ENCODE measurements at regions not wholly inside any gene's neighbourhood (a gene's known extent, or its start where the extent isn't known, plus 50 kb on each side); places are given as distances from the start of the nearest gene placed in this dataset.

DNA sequence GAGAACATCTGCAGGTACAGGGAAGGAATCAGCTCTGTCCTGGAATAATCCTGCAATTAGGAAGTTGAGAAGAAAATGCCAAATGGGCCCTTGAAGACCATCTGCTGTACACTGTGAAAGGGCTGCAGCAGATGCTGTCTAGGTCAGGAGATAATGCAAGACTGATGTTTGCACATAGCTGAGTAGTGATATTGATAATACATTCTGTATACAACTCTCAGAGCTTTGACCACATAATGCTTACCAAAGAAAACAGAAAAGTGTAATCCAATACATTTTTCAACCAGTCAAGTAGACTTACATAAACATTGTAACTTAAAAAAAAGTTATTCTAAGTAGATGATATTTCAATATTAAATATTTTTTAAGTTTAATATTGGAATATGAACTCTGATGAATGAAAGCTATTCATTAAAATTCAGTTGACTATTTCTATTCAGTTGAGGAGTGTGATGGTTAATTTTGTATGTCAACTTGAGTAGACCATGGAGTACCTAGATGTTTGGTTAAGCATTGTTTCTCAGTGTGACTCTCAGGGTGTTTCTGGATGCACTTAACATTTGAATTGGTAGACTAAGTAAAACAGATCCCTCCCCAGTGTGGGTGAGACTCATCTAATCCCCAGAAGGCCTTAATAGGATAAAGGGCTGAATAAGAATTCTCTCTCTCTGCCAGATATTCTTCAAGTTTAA is 380.1 kb upstream of the PRR16 start:
- no peak for ATAC-seq (ENCODE audit: insufficient read depth, low read depth)
- DNase-seq = no peak
- H3K4me2 ChIP-seq (ENCODE audit: insufficient read depth, low read length) = no peak overlapping the region

DNA sequence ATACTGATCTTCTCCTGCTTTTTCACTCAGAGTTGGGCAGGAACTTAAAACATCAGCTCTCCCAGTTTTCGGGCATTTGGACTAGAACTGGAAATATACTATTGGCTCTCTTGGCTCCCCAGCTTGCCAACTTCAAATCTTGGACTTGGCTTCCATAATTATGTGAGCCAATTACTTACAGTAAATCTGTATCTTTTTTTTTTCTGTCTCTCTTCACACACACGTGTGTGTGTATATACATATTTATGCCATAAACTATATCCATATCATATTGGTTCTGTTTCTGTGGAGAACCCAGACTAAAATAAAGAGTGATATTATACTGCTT is 379.6 kb upstream of the PRR16 start:
- no peaks in the 10 kb centered on the region for H3K9me3 ChIP-seq (ENCODE audit: insufficient read depth, low read length, severe bottlenecking)
- no peaks in the 10 kb centered on the region for H3K36me3 ChIP-seq (ENCODE audit: insufficient read depth, low read length)
- no peak overlapping the region for H3K9ac ChIP-seq (ENCODE audit: low read depth, low read length)
- no peaks in the 10 kb centered on the region for H3K79me2 ChIP-seq (ENCODE audit: insufficient read depth, low read length)
- peaks cover 23% of the 10 kb centered on the region for H3K4me1 ChIP-seq (ENCODE audit: insufficient read depth, low read length)
- TF ChIP-seq, protein P1, sequence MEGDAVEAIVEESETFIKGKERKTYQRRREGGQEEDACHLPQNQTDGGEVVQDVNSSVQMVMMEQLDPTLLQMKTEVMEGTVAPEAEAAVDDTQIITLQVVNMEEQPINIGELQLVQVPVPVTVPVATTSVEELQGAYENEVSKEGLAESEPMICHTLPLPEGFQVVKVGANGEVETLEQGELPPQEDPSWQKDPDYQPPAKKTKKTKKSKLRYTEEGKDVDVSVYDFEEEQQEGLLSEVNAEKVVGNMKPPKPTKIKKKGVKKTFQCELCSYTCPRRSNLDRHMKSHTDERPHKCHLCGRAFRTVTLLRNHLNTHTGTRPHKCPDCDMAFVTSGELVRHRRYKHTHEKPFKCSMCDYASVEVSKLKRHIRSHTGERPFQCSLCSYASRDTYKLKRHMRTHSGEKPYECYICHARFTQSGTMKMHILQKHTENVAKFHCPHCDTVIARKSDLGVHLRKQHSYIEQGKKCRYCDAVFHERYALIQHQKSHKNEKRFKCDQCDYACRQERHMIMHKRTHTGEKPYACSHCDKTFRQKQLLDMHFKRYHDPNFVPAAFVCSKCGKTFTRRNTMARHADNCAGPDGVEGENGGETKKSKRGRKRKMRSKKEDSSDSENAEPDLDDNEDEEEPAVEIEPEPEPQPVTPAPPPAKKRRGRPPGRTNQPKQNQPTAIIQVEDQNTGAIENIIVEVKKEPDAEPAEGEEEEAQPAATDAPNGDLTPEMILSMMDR (IDR thresholded peaks at IDR 0.05; ENCODE audit: borderline replicate concordance, extremely low read depth, low read length, poor library complexity, severe bottlenecking) = no peak
- TF ChIP-seq EZH2 (IDR thresholded peaks at IDR 0.05; ENCODE audit: borderline replicate concordance, low read depth, low read length, severe bottlenecking) = no peak
- no peak overlapping the region for H2AFZ ChIP-seq (ENCODE audit: low read depth, low read length)
- no peak overlapping the region for H3K4me2 ChIP-seq (ENCODE audit: insufficient read depth, low read length)
- no peak overlapping the region for H3K27ac ChIP-seq (ENCODE audit: low read length)
- ATAC-seq (ENCODE audit: insufficient read depth, low read depth) (no peak), DNase-seq (no peak)
- no peaks in the 10 kb centered on the region for H3K27me3 ChIP-seq (ENCODE audit: insufficient read depth, low read length, poor library complexity)
- no peaks in the 10 kb centered on the region for H4K20me1 ChIP-seq (ENCODE audit: insufficient read depth, low read length)
- H3K4me3 ChIP-seq (ENCODE audit: low read depth in 1 of 2, low read length in 2 of 2) = no peak overlapping the region

More for the DNA sequence above, 380.1 kb upstream of the PRR16 start:
- H3K4me3 ChIP-seq (ENCODE audit: low read depth in 1 of 2, low read length in 2 of 2) = no peak overlapping the region
- H3K27ac ChIP-seq (ENCODE audit: low read length) = no peak overlapping the region
- no peaks in the 10 kb centered on the region for H3K36me3 ChIP-seq (ENCODE audit: insufficient read depth, low read length)
- no peaks in the 10 kb centered on the region for H4K20me1 ChIP-seq (ENCODE audit: insufficient read depth, low read length)
- H3K27me3 ChIP-seq (ENCODE audit: insufficient read depth, low read length, poor library complexity) = no peaks in the 10 kb centered on the region
- no peak overlapping the region for H3K9ac ChIP-seq (ENCODE audit: low read depth, low read length)
- TF ChIP-seq, protein P1 (IDR thresholded peaks at IDR 0.05; ENCODE audit: borderline replicate concordance, extremely low read depth, low read length, poor library complexity, severe bottlenecking) = no peak
- TF ChIP-seq EZH2 (IDR thresholded peaks at IDR 0.05; ENCODE audit: borderline replicate concordance, low read depth, low read length, severe bottlenecking) = no peak
- no peaks in the 10 kb centered on the region for H3K9me3 ChIP-seq (ENCODE audit: insufficient read depth, low read length, severe bottlenecking)
- no peaks in the 10 kb centered on the region for H3K79me2 ChIP-seq (ENCODE audit: insufficient read depth, low read length)
- H3K4me1 ChIP-seq (ENCODE audit: insufficient read depth, low read length) = peaks cover 19% of the 10 kb centered on the region
- H2AFZ ChIP-seq (ENCODE audit: low read depth, low read length) = no peak overlapping the region

DNA sequence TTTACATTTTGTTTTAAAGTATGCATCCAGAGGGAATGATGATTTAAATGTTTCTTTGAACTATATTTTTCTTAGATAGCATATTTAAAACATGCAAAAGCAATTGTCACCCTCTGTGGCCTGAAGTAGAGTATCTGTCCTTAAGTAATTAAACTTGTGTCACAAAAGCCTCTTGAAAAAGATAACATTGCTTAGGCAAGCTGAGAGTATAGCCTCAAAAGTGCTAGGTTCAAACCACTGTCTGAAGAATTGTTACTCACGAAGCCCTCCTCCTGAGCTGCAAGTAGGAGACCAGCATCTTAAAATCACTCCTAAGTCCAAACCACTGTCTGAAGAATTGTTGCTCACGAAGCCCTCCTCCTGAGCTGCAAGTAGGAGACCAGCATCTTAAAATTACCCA is 378.0 kb upstream of the PRR16 start:
- H3K27ac ChIP-seq (ENCODE audit: low read length) = no peak overlapping the region
- H3K79me2 ChIP-seq (ENCODE audit: insufficient read depth, low read length) = no peaks in the 10 kb centered on the region
- H3K9ac ChIP-seq (ENCODE audit: low read depth, low read length) = no peak overlapping the region
- H3K27me3 ChIP-seq (ENCODE audit: insufficient read depth, low read length, poor library complexity) = no peaks in the 10 kb centered on the region
- no peak overlapping the region for H3K4me2 ChIP-seq (ENCODE audit: insufficient read depth, low read length)
- peaks cover 23% of the 10 kb centered on the region for H3K4me1 ChIP-seq (ENCODE audit: insufficient read depth, low read length)
- H3K36me3 ChIP-seq (ENCODE audit: insufficient read depth, low read length) = no peaks in the 10 kb centered on the region
- H4K20me1 ChIP-seq (ENCODE audit: insufficient read depth, low read length) = no peaks in the 10 kb centered on the region
- DNase-seq = no peak
- no peak overlapping the region for H3K4me3 ChIP-seq (ENCODE audit: low read depth in 1 of 2, low read length in 2 of 2)
- no peak for ATAC-seq (ENCODE audit: insufficient read depth, low read depth)
- H3K9me3 ChIP-seq (ENCODE audit: insufficient read depth, low read length, severe bottlenecking) = no peaks in the 10 kb centered on the region
- no peak overlapping the region for H2AFZ ChIP-seq (ENCODE audit: low read depth, low read length)
- TF ChIP-seq, protein P1 (IDR thresholded peaks at IDR 0.05; ENCODE audit: borderline replicate concordance, extremely low read depth, low read length, poor library complexity, severe bottlenecking) = no peak
- no peak for TF ChIP-seq EZH2 (IDR thresholded peaks at IDR 0.05; ENCODE audit: borderline replicate concordance, low read depth, low read length, severe bottlenecking)
